Glutamatergic neuron (in vitro differentiated cells): ENCODE measurements at regions not wholly inside any gene's neighbourhood (a gene's known extent, or its start where the extent isn't known, plus 50 kb on each side); places are given as distances from the start of the nearest gene placed in this dataset.

Experiments used
- DNase-seq: peaks from one replicate; pipeline ENCODE4 v3.0.0; 2022
- H3K27ac Mint-ChIP-seq: one replicate; pipeline ENCODE4 v1.8.0; 2020; ENCODE audit warnings: mild to moderate bottlenecking, mixed read lengths, inconsistent platforms; ENCODE audit not compliant: unreplicated experiment
- H3K27me3 Mint-ChIP-seq: one replicate; pipeline ENCODE4 v1.8.0; 2020; ENCODE audit warnings: mild to moderate bottlenecking, moderate library complexity, mixed read lengths, inconsistent platforms; ENCODE audit not compliant: unreplicated experiment
- H3K36me3 Mint-ChIP-seq: one replicate; pipeline ENCODE4 v1.8.0; 2020; ENCODE audit warnings: mild to moderate bottlenecking, mixed read lengths, inconsistent platforms; ENCODE audit not compliant: unreplicated experiment
- H3K4me1 Mint-ChIP-seq: one replicate; pipeline ENCODE4 v1.8.0; 2020; ENCODE audit warnings: mild to moderate bottlenecking, low read depth, mixed read lengths, inconsistent platforms; ENCODE audit not compliant: unreplicated experiment
- H3K4me3 Mint-ChIP-seq: one replicate; pipeline ENCODE4 v1.8.0; 2020; ENCODE audit warnings: mild to moderate bottlenecking, mixed read lengths, inconsistent platforms; ENCODE audit not compliant: unreplicated experiment
- H3K9me3 Mint-ChIP-seq: one replicate; pipeline ENCODE4 v1.8.0; 2020; ENCODE audit warnings: mild to moderate bottlenecking, moderate library complexity, mixed read lengths, inconsistent platforms; ENCODE audit not compliant: unreplicated experiment
- CTCF ChIP-seq: fragments of 200-600 bp; sonication (generic); IDR thresholded peaks from one replicate; pipeline ENCODE4 v1.5.0; 2021; ENCODE audit not compliant: partially characterized antibody, unreplicated experiment

GRCh38 chr16:35310999-35311398, 1851.6 kb downstream of the TP53TG3F start:
- H3K4me1 Mint-ChIP-seq, result no peaks in the 10 kb centered on the region

GRCh38 chr16:35311475-35311874, 1852.1 kb downstream of the TP53TG3F start:
- no peak for TF ChIP-seq CTCF
- no peak overlapping the region for H3K4me3 Mint-ChIP-seq
- H3K27me3 Mint-ChIP-seq, result no peaks in the 10 kb centered on the region
- peaks cover 6% of the 10 kb centered on the region for H3K36me3 Mint-ChIP-seq
- no peaks in the 10 kb centered on the region for H3K4me1 Mint-ChIP-seq
- no peak for DNase-seq
- H3K9me3 Mint-ChIP-seq, result peaks cover 13% of the 10 kb centered on the region
- no peak overlapping the region for H3K27ac Mint-ChIP-seq

More at GRCh38 chr16:35310999-35311398, 1851.6 kb downstream of the TP53TG3F start:
- Mint-ChIP-seq H3K4me3 (no peak overlapping the region), H3K27me3 (peaks cover 1% of the 10 kb centered on the region), H3K36me3 (peaks cover 6% of the 10 kb centered on the region), H3K27ac (no peak overlapping the region), H3K9me3 (peaks cover 16% of the 10 kb centered on the region)
- DNase-seq, result no peak
- TF ChIP-seq CTCF, result no peak

- no peak for DNase-seq
- Mint-ChIP-seq H3K27ac (no peak overlapping the region), H3K4me1 (no peaks in the 10 kb centered on the region), H3K9me3 (peaks cover 9% of the 10 kb centered on the region), H3K27me3 (no peaks in the 10 kb centered on the region), H3K4me3 (no peak overlapping the region), H3K36me3 (peaks cover 6% of the 10 kb centered on the region)
- no peak for TF ChIP-seq CTCF
Measured at GRCh38 chr16:35314298-35314697, 1854.9 kb downstream of the TP53TG3F start.

- no peak overlapping the region for H3K4me3 Mint-ChIP-seq
- H3K27ac Mint-ChIP-seq, result no peak overlapping the region
- no peaks in the 10 kb centered on the region for H3K27me3 Mint-ChIP-seq
- no peak for DNase-seq
- TF ChIP-seq CTCF, result no peak
- H3K4me1 Mint-ChIP-seq, result no peaks in the 10 kb centered on the region
- peaks cover 8% of the 10 kb centered on the region for H3K9me3 Mint-ChIP-seq
- H3K36me3 Mint-ChIP-seq, result peaks cover 6% of the 10 kb centered on the region
Measured at GRCh38 chr16:35319536-35320192, 1860.3 kb downstream of the TP53TG3F start.

GRCh38 chr16:35325936-35326335, 1866.5 kb downstream of the TP53TG3F start:
- H3K36me3 Mint-ChIP-seq, result peaks cover 4% of the 10 kb centered on the region
- no peak for DNase-seq
- no peaks in the 10 kb centered on the region for H3K4me1 Mint-ChIP-seq
- peaks cover 16% of the 10 kb centered on the region for H3K9me3 Mint-ChIP-seq
- H3K4me3 Mint-ChIP-seq, result no peak overlapping the region
- no peak overlapping the region for H3K27ac Mint-ChIP-seq
- H3K27me3 Mint-ChIP-seq, result no peaks in the 10 kb centered on the region
- TF ChIP-seq CTCF, result no peak
